C4-2B (cell line): ENCODE measurements at regions not wholly inside any gene's neighbourhood (a gene's known extent, or its start where the extent isn't known, plus 50 kb on each side); places are given as distances from the start of the nearest gene placed in this dataset.

Source experiments
- H3K27ac ChIP-seq: fragments of 450-650 bp; 2 replicates; pipeline ENCODE4 v1.5.1; 2017
- ZFX ChIP-seq: fragments of 450-650 bp; IDR thresholded peaks from 2 replicates; pipeline ENCODE4 v1.6.1; 2017
- TF ChIP-seq, protein P1 (sequence below): fragments of 450-650 bp; conservative IDR thresholded peaks from 2 replicates; pipeline ENCODE4 v1.5.1; 2017; ENCODE audit warnings: mild to moderate bottlenecking

DNA sequence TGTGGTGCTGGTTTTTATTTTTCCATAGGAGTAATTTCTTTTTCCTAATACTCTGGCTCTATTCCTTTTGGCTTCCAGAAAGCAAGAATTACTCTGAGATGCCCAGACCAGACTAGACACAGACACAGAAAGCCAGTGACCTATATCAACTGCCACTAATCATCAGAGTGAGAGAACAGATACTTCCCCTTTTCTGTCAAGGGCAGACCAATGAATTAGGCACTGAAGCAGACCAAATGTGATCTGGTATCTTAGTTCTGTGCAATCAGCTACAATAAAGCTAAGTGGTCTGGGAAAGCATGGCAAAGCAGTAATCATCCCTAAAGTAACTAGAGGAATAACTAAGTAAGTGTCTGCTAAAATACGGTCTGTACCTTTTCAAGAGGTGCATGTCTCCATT is 239.1 kb downstream of the ELAVL2 start:
- H3K27ac ChIP-seq, result no peak overlapping the region
- TF ChIP-seq, protein P1, sequence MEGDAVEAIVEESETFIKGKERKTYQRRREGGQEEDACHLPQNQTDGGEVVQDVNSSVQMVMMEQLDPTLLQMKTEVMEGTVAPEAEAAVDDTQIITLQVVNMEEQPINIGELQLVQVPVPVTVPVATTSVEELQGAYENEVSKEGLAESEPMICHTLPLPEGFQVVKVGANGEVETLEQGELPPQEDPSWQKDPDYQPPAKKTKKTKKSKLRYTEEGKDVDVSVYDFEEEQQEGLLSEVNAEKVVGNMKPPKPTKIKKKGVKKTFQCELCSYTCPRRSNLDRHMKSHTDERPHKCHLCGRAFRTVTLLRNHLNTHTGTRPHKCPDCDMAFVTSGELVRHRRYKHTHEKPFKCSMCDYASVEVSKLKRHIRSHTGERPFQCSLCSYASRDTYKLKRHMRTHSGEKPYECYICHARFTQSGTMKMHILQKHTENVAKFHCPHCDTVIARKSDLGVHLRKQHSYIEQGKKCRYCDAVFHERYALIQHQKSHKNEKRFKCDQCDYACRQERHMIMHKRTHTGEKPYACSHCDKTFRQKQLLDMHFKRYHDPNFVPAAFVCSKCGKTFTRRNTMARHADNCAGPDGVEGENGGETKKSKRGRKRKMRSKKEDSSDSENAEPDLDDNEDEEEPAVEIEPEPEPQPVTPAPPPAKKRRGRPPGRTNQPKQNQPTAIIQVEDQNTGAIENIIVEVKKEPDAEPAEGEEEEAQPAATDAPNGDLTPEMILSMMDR, result no peak
- no peak for TF ChIP-seq ZFX

DNA sequence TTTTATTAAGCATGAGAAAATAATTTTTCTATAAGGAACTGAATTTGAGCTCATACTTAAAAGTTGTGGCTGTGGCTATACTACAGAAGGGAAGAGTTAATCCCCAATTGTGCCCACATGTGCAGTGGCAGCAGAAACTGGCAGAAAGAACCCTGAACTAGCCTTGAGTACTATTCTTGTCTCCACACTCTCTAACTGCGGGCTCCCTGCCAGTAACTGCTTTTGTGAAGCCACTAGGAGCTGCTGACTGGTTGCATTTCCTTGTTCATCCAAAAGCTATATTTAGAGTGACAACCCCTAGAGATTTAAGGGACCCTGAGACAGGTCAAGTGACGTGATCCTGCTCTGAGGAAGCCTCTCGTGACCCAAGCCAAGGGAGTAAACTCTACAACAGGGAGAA is 238.6 kb downstream of the ELAVL2 start:
- no peak overlapping the region for H3K27ac ChIP-seq
- no peak for TF ChIP-seq ZFX
- TF ChIP-seq, protein P1, result no peak

DNA sequence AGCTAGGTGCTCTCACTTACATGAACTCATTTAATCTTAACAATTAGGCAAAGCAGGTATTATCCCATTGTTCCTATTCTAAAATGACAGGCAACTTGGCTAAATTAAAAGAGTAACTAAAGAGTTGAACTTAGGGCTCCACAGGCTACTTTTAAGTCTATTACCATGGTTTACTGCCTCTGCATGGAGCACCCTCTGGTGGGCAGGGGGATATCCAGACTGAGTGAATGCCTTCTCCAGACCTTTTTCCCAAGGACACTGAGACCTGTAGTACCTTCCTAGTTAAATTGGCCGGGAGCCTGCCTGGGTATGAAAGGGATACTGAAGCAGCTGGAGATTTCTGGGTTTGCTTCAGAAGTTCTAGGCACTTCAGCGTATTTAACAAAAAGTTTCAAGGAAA is 238.1 kb downstream of the ELAVL2 start:
- H3K27ac ChIP-seq, result no peak overlapping the region
- TF ChIP-seq, protein P1, result peak; percentile 29
- TF ChIP-seq ZFX, result no peak

DNA sequence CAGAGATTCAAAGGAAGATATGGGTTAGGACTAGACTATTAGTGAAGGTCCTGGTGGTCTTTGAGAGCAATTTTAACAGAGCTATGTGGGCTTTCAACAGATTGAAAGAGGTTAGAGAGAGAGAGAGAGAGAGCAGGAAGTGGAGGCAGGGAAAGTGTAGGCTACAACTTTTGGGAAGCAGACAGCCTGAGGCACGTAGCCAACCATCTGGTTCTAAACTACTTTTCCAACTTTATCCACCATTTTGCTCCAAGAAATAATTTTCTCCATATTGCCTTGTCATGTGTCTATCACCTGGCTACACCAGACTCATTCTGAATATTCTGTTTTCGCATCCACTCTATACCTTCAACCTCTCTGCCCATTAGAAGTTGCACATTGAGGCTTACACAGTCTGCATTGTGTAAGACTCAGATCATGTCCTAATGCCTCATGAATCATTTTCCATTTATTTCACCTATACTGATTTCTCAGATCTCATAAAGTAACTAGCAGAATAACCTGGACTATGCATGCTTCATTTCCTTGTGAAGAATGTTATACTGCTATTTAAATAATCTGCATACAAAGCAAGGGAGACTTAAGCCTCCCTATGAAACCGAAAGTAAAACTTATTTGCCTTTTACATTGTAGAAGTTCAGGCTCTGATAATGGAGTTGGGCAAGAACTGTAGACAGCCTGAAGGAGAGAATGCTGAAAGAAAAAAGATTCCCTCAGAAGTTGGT is 235.6 kb downstream of the ELAVL2 start:
- H3K27ac ChIP-seq, result no peak overlapping the region
- TF ChIP-seq, protein P1, result no peak
- TF ChIP-seq ZFX, result no peak

DNA sequence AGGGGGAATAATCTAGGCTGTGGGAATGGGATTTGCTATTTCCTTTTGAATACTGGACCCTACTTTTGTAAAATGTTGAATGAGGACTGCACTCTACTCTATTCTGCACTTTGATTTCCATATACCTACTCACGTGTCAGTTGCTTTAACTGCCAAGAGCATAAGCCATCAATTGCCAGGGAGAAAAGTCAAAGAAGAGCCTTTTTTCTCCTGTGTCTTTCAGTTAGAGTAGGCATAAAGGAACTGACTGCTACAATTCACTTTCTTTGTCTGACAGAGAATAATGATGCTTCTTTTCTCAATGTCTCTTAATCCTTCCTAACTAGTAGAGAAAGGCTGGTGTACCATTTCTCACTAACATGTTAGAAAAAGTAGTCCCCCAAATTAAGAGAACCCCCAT is 231.6 kb downstream of the ELAVL2 start:
- no peak overlapping the region for H3K27ac ChIP-seq
- no peak for TF ChIP-seq ZFX
- TF ChIP-seq, protein P1, result no peak

DNA sequence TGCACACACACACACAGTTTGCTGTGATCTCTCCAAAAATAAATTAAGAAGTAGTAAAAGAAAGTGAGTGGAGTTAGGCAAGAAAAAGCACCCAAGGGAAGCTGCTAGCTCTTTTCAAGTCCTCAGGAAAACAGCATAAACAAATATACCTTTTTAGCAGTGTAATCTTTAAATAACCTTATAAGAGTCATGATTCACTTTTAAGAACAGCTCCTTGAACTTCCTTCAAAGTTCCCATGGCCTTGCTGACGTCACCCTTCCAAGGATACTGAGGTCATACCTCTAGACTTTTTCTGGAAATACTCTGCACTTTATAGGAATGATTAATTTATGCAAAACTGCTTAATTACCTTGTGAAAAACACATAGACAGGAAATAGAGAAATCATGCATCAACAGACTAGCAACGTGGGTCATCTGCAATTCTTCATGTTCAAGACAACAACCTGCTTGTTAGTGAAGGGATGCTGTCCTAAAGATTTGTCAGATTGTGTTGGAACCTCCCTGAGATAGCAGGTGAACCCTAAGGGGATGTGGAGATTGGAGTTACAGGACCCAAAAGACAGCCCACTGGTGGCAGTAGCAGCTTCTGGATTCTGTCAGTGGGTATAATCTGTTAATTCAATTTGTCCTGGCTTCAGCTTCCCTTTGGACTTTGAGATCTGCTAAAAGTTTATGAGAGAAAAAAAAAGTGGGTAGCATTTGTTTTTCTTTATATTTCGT is 229.0 kb downstream of the ELAVL2 start:
- H3K27ac ChIP-seq, result no peak overlapping the region; the same call in 1 of the 2 replicates

DNA sequence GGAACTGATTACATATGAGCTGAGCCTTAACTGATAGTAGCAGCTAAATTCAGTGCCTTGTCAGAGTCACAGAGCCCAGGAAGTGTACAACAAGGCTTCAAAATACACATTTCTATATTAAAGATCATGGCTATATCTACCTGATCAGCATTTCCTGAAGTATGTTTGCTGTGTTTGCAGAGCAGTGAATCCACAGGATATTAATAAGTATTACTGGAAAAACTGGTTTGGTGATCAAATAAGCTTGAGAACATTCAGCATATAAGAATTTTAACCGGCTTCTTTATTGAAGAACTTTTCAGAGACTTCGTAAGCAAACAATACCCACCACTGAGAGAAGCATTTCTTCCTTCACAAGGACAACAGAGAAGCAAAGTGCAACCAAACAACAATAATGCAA is 227.0 kb downstream of the ELAVL2 start:
- H3K27ac ChIP-seq, result peak overlapping the region; percentile 94; the same call in 1 of the 2 replicates
- TF ChIP-seq ZFX, result no peak
- TF ChIP-seq, protein P1, result no peak

More for the DNA sequence above, 229.0 kb downstream of the ELAVL2 start:
- no peak for TF ChIP-seq ZFX
- TF ChIP-seq, protein P1, result no peak
